ENCODE measurements at regions not wholly inside any gene's neighbourhood (a gene's known extent, or its start where the extent isn't known, plus 50 kb on each side); places are given as distances from the start of the nearest gene placed in this dataset.

DNA sequence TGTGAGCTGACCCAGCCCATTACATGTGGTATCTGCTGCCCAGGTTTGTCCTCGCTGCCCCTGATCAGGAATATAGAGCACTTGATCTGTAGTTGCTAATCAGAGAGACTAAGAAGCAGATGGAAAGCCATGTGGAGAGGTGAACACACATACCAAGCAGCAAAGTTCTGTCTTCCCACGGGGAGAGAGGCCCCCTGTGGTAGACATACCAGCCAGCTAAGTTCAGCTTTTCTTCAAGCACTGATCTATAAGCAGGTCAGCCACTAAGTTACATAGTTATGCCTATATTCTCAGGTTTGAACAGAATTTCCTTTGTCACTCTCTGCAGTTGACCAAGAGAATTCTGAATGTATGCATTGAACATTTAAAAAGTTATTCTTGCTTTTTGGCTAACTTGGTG, 76.4 kb downstream of the DDX3Y start:
- H3K27me3 Mint-ChIP-seq: peaks cover 1% of the 10 kb centered on the region
- no peak overlapping the region for H3K27ac Mint-ChIP-seq
- CTCF ChIA-PET: no interaction called here

DNA sequence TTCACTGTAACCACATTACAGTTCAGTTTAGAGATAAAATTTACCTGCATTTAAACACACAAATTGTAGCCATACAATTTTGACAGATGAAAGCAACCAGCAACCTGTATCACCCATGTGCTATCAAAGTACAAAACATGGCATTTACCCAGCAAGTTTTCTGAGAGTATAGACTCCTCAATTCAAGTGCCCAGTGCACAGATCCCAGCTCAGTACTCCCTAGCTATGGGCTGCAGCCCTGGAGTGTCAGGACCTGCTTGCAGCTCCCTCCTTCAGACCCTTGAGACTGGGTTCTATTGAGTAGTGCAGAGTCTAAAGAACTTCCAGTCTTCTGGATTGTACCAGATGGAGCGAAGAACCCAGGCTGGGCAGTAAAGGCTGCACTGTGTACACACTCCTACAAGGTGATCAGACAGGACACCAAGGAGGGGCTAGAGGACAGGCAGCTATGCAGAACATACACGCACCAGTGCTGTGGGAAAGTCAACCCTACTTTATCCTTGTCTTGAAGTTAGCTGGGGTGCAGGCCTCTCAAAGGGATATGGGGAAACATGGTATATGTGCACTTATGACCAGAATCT, 77.7 kb downstream of the DDX3Y start:
- Mint-ChIP-seq H3K9me3 (no peaks in the 10 kb centered on the region), H3K4me3 (no peak overlapping the region), H3K4me1 (ENCODE audit: low read depth) (no peaks in the 10 kb centered on the region), H3K27ac (no peak overlapping the region), H3K27me3 (peaks cover 1% of the 10 kb centered on the region), H3K36me3 (ENCODE audit: low read depth) (no peaks in the 10 kb centered on the region)
- ATAC-seq: no peak
- ChIA-PET CTCF (no interaction called here), POLR2A (no interaction called here)
- intact Hi-C loops (cut with micrococcal nuclease): no loop called here
- DNase-seq: peak; percentile 1
- TF ChIP-seq, protein P1, sequence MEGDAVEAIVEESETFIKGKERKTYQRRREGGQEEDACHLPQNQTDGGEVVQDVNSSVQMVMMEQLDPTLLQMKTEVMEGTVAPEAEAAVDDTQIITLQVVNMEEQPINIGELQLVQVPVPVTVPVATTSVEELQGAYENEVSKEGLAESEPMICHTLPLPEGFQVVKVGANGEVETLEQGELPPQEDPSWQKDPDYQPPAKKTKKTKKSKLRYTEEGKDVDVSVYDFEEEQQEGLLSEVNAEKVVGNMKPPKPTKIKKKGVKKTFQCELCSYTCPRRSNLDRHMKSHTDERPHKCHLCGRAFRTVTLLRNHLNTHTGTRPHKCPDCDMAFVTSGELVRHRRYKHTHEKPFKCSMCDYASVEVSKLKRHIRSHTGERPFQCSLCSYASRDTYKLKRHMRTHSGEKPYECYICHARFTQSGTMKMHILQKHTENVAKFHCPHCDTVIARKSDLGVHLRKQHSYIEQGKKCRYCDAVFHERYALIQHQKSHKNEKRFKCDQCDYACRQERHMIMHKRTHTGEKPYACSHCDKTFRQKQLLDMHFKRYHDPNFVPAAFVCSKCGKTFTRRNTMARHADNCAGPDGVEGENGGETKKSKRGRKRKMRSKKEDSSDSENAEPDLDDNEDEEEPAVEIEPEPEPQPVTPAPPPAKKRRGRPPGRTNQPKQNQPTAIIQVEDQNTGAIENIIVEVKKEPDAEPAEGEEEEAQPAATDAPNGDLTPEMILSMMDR (IDR thresholded peaks at IDR 0.05): no peak

More for the DNA sequence above, 76.4 kb downstream of the DDX3Y start:
- ATAC-seq (no peak), DNase-seq (peak; percentile 1)
- TF ChIP-seq, protein P1 (IDR thresholded peaks at IDR 0.05): no peak
- no peaks in the 10 kb centered on the region for H3K36me3 Mint-ChIP-seq (ENCODE audit: low read depth)
- H3K4me1 Mint-ChIP-seq (ENCODE audit: low read depth): no peaks in the 10 kb centered on the region
- H3K9me3 Mint-ChIP-seq: no peaks in the 10 kb centered on the region
- intact Hi-C loops (cut with micrococcal nuclease): no loop called here
- H3K4me3 Mint-ChIP-seq: no peak overlapping the region
- POLR2A ChIA-PET: no interaction called here

DNA sequence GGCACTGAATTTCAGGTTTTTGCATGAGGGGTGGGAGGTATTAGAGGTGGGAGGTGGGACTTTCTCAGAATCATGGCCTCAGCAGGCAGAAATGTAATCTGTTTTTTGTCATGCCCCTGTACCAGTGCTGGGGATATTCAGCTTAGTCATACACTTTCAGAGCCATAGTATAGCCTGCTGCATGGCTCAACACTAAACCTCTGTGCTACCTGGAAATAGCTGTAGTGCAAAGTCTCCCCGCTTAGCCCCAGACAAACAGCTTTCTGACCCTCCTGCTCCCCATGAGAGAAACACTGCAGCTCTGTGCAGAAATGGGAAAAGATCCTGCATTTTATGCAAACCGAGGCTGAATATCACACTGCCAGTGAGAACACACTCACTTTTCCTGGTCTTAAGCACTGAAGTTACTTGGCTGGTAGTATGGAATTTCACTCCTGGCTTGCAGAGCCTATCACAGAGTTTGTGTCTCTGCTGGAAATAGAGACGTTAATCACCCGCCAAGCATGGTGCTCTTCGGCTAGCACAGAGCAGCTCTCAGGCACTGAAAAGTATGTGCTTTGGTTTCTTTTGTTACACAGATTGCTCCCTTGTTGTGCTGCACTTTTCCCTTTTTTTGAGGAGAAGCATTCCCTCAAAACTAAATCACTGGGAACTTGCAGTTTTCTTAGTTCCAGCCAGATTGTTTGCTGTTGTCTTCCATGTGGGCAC, 80.1 kb downstream of the DDX3Y start:
- intact Hi-C loops (cut with micrococcal nuclease): no loop called here
- POLR2A ChIA-PET: no interaction called here
- peaks cover 4% of the 10 kb centered on the region for H3K27me3 Mint-ChIP-seq
- H3K4me1 Mint-ChIP-seq (ENCODE audit: low read depth): no peaks in the 10 kb centered on the region
- DNase-seq (no peak), ATAC-seq (no peak)
- H3K27ac Mint-ChIP-seq: no peak overlapping the region
- no peaks in the 10 kb centered on the region for H3K36me3 Mint-ChIP-seq (ENCODE audit: low read depth)
- CTCF ChIA-PET: no interaction called here
- no peak overlapping the region for H3K4me3 Mint-ChIP-seq
- TF ChIP-seq, protein P1 (IDR thresholded peaks at IDR 0.05): no peak
- H3K9me3 Mint-ChIP-seq: peaks cover 4% of the 10 kb centered on the region

DNA sequence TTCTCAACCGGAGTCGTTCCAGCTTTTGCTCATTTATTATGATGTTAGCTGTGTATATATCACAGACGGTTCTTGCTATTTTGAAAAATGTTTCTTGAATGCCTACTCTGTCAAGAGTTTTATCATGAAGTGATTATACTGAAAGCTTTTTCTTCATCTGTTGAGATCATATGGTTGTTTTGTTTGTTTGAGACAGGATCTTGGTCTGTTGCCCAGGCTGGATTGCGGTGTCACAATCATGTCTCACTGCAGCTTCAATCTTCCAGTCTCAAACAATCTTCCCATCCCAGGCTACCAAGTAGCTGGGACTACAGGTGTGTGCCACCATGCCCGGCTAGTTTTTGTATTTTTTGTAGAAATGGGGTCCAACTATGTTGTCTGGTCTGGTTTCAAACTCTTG, 112.8 kb downstream of the DDX3Y start:
- Mint-ChIP-seq H3K27me3 (peaks cover 3% of the 10 kb centered on the region), H3K9me3 (no peaks in the 10 kb centered on the region), H3K4me3 (no peak overlapping the region), H3K4me1 (ENCODE audit: low read depth) (peaks cover 4% of the 10 kb centered on the region), H3K36me3 (ENCODE audit: low read depth) (no peaks in the 10 kb centered on the region), H3K27ac (no peak overlapping the region)
- no peak for DNase-seq
- ChIA-PET CTCF (no interaction called here), POLR2A (no interaction called here)
- intact Hi-C loops (cut with micrococcal nuclease): no loop called here
- ATAC-seq: no peak
- TF ChIP-seq, protein P1 (IDR thresholded peaks at IDR 0.05): no peak

DNA sequence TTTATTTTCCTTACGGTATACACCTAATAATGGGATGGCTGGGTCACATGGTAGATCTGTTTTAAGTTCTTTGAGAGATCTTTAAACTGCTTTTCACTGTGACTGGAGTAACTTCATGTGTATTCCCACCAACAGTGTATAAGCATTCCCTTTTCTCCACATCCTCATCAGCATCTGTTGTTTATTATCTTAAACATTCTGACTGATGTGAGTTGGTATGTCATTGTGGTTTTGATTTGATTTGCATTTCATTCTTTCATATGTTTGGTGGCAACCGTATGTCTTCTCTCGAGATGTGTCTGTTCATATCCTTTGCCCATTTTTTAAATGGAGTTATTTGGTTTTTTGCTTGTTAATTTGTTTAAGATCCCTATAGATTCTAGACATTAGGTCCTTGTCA, 114.8 kb downstream of the DDX3Y start:
- no peaks in the 10 kb centered on the region for H3K9me3 Mint-ChIP-seq
- intact Hi-C loops (cut with micrococcal nuclease): no loop called here
- no peak for DNase-seq
- H3K4me3 Mint-ChIP-seq: no peak overlapping the region
- peaks cover 3% of the 10 kb centered on the region for H3K27me3 Mint-ChIP-seq
- POLR2A ChIA-PET: no interaction called here
- no peaks in the 10 kb centered on the region for H3K36me3 Mint-ChIP-seq (ENCODE audit: low read depth)
- CTCF ChIA-PET: no interaction called here
- H3K27ac Mint-ChIP-seq: no peak overlapping the region
- no peak for ATAC-seq
- peaks cover 4% of the 10 kb centered on the region for H3K4me1 Mint-ChIP-seq (ENCODE audit: low read depth)
- TF ChIP-seq, protein P1 (IDR thresholded peaks at IDR 0.05): no peak
